GM19025 (cell line): ENCODE measurements at regions not wholly inside any gene's neighbourhood (a gene's known extent, or its start where the extent isn't known, plus 50 kb on each side); places are given as distances from the start of the nearest gene placed in this dataset.

Source experiments
- ATAC-seq: cut with Tn5 transposase; IDR thresholded peaks from one replicate; pipeline ENCODE4 v1.9.1; 2021; ENCODE audit warnings: mild to moderate bottlenecking, low read depth, moderate library complexity; ENCODE audit not compliant: unreplicated experiment

DNA sequence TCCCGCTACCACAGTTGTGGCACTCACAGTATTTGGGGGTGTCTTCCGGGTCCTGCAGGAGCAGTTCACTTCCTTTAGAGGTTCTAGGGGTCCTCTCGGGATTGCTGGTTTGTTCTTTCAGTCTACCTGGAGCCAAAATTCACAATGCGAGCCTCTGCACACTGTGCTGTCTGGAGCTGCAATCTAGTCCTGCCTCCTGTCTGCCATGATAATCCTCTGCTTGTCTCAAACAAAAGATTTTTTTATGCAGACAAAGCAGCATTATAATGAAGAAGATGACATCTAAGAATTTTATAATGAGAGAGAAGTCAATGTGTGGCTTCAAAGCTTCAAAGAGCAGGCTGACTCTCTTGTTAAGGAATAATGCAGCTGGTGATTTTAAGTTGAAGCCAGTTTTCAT, 975.1 kb upstream of the GYPC start:
- ATAC-seq, result no peak

- ATAC-seq, result no peak
These were observed 974.4 kb upstream of the GYPC start for GRCh38 chr2:125681576-125681975.

GRCh38 chr2:125681976-125682805, 973.8 kb upstream of the GYPC start:
- no peak for ATAC-seq

GRCh38 chr2:125684256-125684655, 971.7 kb upstream of the GYPC start:
- ATAC-seq, result no peak

DNA sequence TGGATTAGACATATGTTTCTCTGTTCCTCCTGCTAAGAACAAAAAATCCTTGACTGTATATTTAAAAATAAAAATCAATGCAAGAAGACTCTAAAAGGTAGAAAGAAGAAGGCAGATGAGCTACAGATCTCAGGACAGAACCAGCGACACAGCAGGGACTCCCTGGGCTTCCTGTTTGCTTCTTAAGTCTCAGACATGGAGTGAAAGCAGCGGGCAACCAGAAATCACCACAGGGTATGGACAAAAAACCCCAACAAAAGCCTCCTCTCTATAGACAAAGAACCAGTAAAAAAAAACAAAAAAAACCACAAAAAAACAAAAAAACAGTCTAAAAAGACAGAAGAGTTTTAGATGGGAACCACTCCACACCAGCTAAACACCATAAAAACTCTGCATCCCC, 971.0 kb upstream of the GYPC start:
- ATAC-seq, result no peak

- no peak for ATAC-seq
These were observed 959.4 kb upstream of the GYPC start for GRCh38 chr2:125696560-125696959.

DNA sequence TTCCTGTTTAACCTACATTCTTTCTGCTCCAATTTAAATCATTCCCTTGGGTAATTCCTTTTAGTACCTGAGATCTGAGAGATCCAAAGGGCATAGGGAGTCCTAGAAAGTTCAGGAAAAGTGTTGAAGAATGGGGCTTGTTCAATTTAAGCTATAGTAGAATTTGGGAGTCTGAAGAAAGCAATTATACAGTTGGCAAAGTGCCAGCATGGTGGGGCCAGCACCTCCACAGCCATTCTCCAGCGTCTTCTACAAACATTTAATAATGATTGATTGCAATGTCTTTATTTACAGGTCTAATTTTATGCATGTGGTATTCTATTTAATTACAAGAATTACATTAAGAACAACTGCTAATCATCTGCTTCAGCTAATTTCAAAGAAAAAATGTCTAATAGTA, 957.7 kb upstream of the GYPC start:
- no peak for ATAC-seq

DNA sequence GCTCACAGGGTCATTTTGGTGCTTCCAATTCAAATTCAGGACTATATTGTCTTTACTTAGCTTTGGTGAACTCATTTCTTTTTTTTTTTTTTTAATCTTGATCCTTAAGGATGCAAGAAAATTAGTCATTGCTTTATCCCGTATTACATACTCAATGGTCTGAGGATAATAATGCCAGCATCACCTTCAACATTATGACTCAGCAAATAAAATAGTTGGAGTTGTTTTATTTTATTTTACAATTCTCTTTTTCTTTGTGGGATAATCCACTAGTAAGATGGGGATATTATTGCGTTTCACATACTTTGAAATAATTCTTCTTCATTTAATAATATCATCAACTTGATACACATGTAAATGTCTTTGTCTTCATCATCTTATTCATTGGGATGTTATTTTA, 954.9 kb upstream of the GYPC start:
- ATAC-seq, result no peak

DNA sequence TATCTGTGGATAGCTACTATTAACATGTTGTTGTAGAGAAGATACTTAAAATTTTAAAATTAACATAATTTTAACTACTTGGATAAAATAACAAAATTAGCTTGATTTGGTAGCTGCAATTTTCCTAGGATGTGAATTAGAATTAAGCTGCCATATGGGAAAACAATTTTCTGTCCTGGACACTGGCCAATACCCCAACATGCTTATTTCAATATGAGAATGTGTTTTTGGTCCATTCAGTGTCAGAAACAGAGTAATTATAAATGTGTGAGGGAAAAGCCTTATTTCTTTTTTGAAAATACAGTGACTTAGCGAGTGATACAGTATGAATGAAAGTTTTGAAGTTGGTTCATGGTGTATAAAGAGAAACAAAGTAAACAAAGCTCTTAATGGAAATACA, 948.3 kb upstream of the GYPC start:
- no peak for ATAC-seq

- no peak for ATAC-seq
These were observed 945.4 kb upstream of the GYPC start for GRCh38 chr2:125710561-125710960.

GRCh38 chr2:125711075-125711474, 944.9 kb upstream of the GYPC start:
- ATAC-seq, result no peak

DNA sequence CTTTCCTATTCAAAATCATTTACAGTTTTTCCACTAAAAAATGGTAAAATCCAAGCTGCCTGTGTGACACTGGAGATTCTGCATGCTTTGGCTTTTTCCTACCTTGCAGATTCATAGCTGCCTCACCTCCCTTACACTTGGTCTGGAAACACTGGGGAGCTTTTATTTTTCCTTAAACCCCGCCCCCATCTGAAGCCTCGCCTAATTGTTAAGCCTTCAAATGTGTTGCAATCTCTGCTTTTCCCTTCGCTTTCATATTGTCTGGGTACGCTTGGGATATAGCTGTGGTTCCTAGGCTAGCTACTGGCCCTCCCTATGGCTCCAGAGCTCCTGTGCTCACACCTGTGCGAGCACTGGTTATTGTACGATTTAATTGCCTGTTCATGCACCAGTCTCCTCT, 942.4 kb upstream of the GYPC start:
- ATAC-seq, result no peak

DNA sequence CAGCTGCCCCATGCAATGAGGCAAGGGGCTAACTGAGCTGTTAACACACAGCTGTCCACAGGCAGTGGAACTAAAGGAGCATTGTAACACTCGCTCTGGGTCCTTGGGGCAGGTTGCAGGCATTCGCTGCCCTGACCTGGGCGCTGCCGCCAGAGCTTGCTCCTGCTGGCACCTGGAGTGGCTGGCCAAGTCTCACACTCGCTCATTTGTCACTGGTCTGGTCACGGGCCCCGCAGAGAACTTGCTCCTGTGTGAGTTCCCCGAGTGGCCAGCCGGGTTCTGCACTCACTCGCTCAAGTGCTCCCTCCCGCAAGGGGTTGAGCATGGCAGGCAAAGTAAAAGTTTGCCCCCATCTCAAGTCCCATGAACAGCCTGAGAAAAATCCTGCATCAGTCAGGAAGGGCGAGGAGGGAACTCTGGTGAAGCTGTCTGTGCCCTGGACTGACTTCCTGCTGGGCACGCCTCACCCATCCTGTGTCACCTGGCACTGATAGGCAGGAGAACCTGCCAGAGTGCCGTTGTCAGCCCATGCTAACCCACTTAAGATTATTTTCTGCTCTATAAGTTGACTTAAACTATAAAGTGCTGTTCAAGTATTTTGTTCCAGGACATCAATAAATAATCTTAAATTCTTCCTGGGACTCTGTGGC, 934.8 kb upstream of the GYPC start:
- ATAC-seq, result no peak

DNA sequence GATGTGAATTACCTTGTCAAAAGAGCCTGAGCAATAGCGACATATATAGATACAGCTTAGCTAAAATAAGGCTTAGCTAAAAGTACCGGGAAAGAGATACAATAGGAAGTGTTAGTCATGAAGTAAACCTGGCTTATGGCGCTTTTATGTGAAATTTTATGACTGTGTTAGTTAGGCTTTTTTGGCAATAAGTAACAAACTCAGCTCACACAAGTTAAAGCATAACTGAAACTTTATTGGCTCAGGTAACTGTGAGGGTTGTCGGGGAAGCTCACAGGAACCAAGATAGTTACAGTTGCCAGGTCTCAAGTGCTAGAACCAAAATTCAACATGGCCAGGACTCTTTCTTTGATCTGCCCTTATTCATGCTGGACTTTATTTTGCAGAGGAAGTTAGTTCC, 925.0 kb upstream of the GYPC start:
- no peak for ATAC-seq

DNA sequence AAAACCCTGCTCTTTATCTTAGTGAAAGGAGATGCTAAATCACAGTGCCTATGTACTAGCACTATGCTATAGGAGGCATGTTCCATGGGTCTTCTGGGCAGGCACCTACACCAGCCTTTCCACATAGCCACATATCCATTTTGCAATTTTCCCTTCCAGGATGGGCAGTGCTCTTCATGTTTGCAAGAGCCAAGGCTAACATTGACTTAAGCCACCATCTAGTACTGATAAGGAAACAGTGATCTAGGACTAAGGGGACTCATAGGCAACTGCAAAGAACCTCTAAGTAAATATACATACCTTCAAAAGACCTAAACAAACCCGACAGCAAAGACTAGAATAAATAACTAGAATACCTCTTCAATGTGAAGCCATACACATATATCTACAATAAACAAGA, 919.7 kb upstream of the GYPC start:
- ATAC-seq, result no peak

- no peak for ATAC-seq
These were observed 910.4 kb upstream of the GYPC start for GRCh38 chr2:125745514-125745913.

DNA sequence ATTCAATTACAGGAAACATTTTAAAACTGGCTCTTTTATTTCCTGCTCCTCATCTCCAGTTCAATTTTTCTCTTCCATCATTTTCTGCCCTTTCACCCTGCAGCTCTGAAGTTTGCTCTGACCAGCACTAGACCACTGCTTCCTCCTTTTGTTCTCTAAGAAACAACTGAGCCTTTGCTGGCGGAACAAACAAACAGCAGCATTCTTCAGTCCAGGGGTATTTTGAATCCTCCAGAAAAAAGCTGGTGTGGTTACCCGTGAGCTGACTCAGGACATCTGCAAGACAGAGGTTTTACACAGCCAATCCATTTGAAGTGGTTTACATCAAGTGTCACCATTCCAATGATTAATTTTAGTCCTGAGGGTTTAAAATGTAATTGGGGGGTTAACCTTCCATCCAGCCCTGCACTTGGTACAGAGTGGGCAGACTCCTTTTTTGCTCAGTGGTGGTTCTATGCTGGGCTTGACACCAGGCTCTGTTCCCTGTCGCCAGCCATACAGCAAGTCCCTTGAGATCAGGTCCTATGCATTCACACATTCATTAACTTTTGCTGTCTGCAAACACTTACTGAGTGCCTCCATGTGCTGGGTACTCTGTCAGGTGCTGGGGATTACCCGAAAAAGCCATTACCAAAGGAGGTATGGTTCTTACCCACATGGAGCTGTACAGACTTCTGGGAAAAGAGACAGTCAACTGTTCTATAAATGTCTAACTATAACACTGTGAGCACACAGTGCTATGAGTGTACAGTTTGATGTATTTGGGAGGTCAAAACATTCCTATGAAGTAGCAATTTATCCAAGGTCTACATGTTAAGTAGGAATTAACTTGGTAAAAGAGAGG, 909.4 kb upstream of the GYPC start:
- no peak for ATAC-seq

GRCh38 chr2:125747165-125747425, 908.9 kb upstream of the GYPC start:
- no peak for ATAC-seq

DNA sequence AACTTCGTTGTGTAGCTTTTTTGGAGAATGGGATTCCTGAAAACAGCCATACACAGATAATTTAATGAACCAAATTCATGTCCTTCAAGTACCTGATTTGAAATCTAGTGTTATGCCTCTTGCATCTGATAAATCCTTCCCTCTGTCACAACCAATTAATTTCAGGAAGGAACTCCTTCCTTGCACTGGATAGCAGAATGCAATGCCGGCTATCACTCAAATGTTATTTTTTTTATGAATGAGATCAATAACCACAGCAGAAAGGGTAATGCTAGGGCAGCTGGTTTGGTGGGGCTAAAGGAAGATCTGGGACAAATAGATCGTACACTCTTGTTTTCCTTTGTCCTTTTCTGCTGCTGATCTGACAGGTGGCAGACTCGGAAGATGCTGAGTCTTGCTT, 899.5 kb upstream of the GYPC start:
- ATAC-seq, result no peak

GRCh38 chr2:125796784-125797183, 859.2 kb upstream of the GYPC start:
- no peak for ATAC-seq

DNA sequence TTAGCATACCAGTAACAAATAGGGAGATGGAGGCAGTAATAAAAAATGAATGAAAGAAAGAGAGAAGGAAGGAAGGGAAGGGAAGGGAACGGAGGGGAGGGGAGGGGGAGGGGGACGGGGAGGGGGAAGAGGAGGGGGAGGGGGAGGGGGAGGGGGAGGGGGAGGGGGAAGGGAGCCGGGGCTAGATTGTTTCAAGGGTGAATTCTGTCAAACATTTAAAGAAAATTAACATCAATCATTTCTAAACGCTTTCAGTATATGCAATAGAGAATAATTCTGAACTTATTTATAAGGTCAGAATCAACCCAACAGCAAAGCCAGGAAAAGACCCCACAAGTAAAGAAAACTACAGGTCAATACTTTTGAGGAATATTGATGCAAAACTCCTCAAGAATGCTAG, 858.8 kb upstream of the GYPC start:
- ATAC-seq, result no peak

GRCh38 chr2:125822746-125823145, 833.2 kb upstream of the GYPC start:
- ATAC-seq, result no peak
